ENCODE measurements at regions not wholly inside any gene's neighbourhood (a gene's known extent, or its start where the extent isn't known, plus 50 kb on each side); places are given as distances from the start of the nearest gene placed in this dataset.

DNA sequence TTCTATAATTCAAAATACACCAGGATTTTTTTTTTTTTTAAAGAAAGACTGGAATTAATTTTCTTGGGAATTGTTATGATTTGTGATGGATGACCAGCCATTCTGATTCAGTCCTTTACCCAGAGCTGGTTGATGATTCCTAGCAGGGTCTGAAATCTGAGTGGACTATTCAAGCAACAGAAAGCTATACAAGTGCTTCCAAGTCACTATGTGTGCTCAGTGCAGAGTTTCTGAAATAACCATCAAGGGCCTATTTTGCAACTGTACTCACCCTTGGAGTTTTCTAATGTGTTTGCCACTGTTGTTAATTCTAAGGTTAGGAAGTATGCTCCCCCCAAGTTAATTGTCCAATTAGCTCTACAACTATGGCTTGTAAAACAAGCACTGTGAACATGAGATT, 137.7 kb upstream of the RAPGEF2 start (continued):
- TF ChIP-seq, protein P1, sequence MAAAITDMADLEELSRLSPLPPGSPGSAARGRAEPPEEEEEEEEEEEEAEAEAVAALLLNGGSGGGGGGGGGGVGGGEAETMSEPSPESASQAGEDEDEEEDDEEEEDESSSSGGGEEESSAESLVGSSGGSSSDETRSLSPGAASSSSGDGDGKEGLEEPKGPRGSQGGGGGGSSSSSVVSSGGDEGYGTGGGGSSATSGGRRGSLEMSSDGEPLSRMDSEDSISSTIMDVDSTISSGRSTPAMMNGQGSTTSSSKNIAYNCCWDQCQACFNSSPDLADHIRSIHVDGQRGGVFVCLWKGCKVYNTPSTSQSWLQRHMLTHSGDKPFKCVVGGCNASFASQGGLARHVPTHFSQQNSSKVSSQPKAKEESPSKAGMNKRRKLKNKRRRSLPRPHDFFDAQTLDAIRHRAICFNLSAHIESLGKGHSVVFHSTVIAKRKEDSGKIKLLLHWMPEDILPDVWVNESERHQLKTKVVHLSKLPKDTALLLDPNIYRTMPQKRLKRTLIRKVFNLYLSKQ (tag by site-specific recombination; IDR thresholded peaks at IDR 0.05; ENCODE audit: borderline replicate concordance), result no peak

DNA sequence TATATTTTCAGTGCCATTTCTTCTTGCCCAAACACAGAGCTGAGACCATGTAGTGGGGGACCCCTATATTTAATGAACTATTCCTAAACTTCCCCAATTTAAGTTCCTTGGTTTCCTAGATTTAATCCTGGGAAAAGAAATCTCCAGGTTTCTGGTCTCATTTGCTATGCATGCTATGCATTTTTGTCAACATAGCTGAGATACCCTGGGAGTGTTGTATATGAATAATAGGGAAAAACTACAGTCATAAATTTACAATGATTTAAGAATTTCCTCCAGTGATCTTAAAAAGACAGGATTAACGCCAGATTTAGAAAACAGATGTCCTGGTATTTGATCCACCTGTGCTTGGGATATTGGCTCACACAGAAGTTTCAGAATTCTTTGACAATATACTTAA, 136.8 kb upstream of the RAPGEF2 start:
- H3K36me3 ChIP-seq (ENCODE audit: control insufficient read depth in 2 of 2, insufficient read depth in 1 of 2, low read length in 2 of 2), result no peaks in the 10 kb centered on the region
- H3K27ac ChIP-seq (ENCODE audit: extremely low read depth, low read depth, low read length), result no peak overlapping the region
- TF ChIP-seq ZNF24 (tag by site-specific recombination; IDR thresholded peaks at IDR 0.05) (no peak), HOXC10 (CRISPR knock-in tag; IDR thresholded peaks at IDR 0.05) (no peak), ZNF221 (tag by site-specific recombination; IDR thresholded peaks at IDR 0.05; ENCODE audit: borderline replicate concordance) (no peak), MYNN (tag by site-specific recombination; IDR thresholded peaks at IDR 0.05; ENCODE audit: borderline replicate concordance) (no peak), ZNF768 (tag by site-specific recombination; IDR thresholded peaks at IDR 0.05) (no peak), ZNF366 (tag by site-specific recombination; conservative IDR thresholded peaks at IDR 0.05) (no peak), ZNF140 (tag by site-specific recombination; IDR thresholded peaks at IDR 0.05) (no peak)
- H3K4me3 ChIP-seq (ENCODE audit: low read depth, low read length), result no peak overlapping the region
- ChIA-PET POLR2A (no interaction called here), CTCF (interaction anchor here (0.6 kb wide), 1 partner anchor 34 kb away, joined by 3 read pairs; no protein-coding TSS in a partner anchor)
- no peaks in the 10 kb centered on the region for H3K9me3 ChIP-seq (ENCODE audit: control insufficient read depth, insufficient read depth, low read depth, low read length)
- peaks cover 4% of the 10 kb centered on the region; the same call in 1 of the 2 replicates for H3K4me1 ChIP-seq (ENCODE audit: control insufficient read depth, insufficient read depth, low read length)

DNA sequence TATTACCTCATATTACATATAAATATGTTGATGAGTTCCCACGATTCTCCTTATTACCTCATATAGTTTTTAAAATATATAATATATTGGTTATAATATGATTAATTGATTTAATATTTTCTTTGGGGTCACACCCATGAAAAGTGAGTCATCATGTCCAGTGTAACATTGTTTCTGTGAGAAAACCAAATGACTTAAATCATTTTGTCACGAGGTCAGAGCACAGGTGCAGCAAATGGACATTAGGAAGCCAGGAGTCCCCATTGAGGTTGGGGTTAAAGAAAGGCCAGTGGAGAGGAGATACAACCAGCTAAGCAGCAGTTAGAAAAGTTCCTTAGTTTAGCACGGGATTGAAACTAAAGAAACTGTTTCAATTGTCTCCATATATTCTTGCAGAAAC, 133.9 kb upstream of the RAPGEF2 start:
- no peaks in the 10 kb centered on the region for H3K4me1 ChIP-seq (ENCODE audit: control insufficient read depth, insufficient read depth, low read length)
- no peak for TF ChIP-seq ZNF548 (tag by site-specific recombination; IDR thresholded peaks at IDR 0.05)
- TF ChIP-seq, protein P1 (tag by site-specific recombination; IDR thresholded peaks at IDR 0.05; ENCODE audit: borderline replicate concordance), result no peak
- TF ChIP-seq ZNF530 (tag by site-specific recombination; IDR thresholded peaks at IDR 0.05; ENCODE audit: low read depth), result no peak
- no peak for TF ChIP-seq ZNF157 (tag by site-specific recombination; IDR thresholded peaks at IDR 0.05)
- TF ChIP-seq, protein P2, sequence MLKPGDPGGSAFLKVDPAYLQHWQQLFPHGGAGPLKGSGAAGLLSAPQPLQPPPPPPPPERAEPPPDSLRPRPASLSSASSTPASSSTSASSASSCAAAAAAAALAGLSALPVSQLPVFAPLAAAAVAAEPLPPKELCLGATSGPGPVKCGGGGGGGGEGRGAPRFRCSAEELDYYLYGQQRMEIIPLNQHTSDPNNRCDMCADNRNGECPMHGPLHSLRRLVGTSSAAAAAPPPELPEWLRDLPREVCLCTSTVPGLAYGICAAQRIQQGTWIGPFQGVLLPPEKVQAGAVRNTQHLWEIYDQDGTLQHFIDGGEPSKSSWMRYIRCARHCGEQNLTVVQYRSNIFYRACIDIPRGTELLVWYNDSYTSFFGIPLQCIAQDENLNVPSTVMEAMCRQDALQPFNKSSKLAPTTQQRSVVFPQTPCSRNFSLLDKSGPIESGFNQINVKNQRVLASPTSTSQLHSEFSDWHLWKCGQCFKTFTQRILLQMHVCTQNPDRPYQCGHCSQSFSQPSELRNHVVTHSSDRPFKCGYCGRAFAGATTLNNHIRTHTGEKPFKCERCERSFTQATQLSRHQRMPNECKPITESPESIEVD (tag by site-specific recombination; IDR thresholded peaks at IDR 0.05), result no peak
- TF ChIP-seq HOXD13 (CRISPR knock-in tag; IDR thresholded peaks at IDR 0.05; ENCODE audit: borderline replicate concordance), result no peak
- TF ChIP-seq, protein P3, sequence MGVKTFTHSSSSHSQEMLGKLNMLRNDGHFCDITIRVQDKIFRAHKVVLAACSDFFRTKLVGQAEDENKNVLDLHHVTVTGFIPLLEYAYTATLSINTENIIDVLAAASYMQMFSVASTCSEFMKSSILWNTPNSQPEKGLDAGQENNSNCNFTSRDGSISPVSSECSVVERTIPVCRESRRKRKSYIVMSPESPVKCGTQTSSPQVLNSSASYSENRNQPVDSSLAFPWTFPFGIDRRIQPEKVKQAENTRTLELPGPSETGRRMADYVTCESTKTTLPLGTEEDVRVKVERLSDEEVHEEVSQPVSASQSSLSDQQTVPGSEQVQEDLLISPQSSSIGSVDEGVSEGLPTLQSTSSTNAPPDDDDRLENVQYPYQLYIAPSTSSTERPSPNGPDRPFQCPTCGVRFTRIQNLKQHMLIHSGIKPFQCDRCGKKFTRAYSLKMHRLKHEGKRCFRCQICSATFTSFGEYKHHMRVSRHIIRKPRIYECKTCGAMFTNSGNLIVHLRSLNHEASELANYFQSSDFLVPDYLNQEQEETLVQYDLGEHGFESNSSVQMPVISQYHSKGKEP (tag by site-specific recombination; IDR thresholded peaks at IDR 0.05), result no peak
- TF ChIP-seq ZNF658 (tag by site-specific recombination; IDR thresholded peaks at IDR 0.05), result no peak
- TF ChIP-seq ZNF211 (tag by site-specific recombination; IDR thresholded peaks at IDR 0.05; ENCODE audit: low read depth), result no peak
- TF ChIP-seq ZNF776 (tag by site-specific recombination; IDR thresholded peaks at IDR 0.05; ENCODE audit: borderline replicate concordance), result no peak
- TF ChIP-seq ZNF391 (tag by site-specific recombination; IDR thresholded peaks at IDR 0.05; ENCODE audit: borderline replicate concordance, low read depth), result no peak
- no peak for TF ChIP-seq IKZF3 (tag by site-specific recombination; IDR thresholded peaks at IDR 0.05)
- TF ChIP-seq, protein P4, sequence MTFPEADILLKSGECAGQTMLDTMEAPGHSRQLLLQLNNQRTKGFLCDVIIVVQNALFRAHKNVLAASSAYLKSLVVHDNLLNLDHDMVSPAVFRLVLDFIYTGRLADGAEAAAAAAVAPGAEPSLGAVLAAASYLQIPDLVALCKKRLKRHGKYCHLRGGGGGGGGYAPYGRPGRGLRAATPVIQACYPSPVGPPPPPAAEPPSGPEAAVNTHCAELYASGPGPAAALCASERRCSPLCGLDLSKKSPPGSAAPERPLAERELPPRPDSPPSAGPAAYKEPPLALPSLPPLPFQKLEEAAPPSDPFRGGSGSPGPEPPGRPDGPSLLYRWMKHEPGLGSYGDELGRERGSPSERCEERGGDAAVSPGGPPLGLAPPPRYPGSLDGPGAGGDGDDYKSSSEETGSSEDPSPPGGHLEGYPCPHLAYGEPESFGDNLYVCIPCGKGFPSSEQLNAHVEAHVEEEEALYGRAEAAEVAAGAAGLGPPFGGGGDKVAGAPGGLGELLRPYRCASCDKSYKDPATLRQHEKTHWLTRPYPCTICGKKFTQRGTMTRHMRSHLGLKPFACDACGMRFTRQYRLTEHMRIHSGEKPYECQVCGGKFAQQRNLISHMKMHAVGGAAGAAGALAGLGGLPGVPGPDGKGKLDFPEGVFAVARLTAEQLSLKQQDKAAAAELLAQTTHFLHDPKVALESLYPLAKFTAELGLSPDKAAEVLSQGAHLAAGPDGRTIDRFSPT (tag by site-specific recombination; IDR thresholded peaks at IDR 0.05), result no peak
- no peak for TF ChIP-seq MYNN (tag by site-specific recombination; IDR thresholded peaks at IDR 0.05; ENCODE audit: borderline replicate concordance)
- TF ChIP-seq REPIN1 (tag by site-specific recombination; IDR thresholded peaks at IDR 0.05; ENCODE audit: low read depth), result no peak
- TF ChIP-seq ZSCAN16 (tag by site-specific recombination; IDR thresholded peaks at IDR 0.05), result no peak
- TF ChIP-seq ZNF473 (tag by site-specific recombination; IDR thresholded peaks at IDR 0.05), result no peak
- no peak for TF ChIP-seq ZNF292 (tag by site-specific recombination; IDR thresholded peaks at IDR 0.05; ENCODE audit: borderline replicate concordance, low read depth)
- TF ChIP-seq ZNF426 (tag by site-specific recombination; IDR thresholded peaks at IDR 0.05), result no peak
- H3K9me3 ChIP-seq (ENCODE audit: control insufficient read depth, insufficient read depth, low read depth, low read length), result no peaks in the 10 kb centered on the region
- no peaks in the 10 kb centered on the region for H3K36me3 ChIP-seq (ENCODE audit: control insufficient read depth in 2 of 2, insufficient read depth in 1 of 2, low read length in 2 of 2)
- CTCF ChIA-PET, result no interaction called here
- POLR2A ChIA-PET, result no interaction called here
- no peak overlapping the region for H3K27ac ChIP-seq (ENCODE audit: extremely low read depth, low read depth, low read length)
- no peak overlapping the region for H3K4me3 ChIP-seq (ENCODE audit: low read depth, low read length)
